GM23338 (cell line): ENCODE measurements at regions not wholly inside any gene's neighbourhood (a gene's known extent, or its start where the extent isn't known, plus 50 kb on each side); places are given as distances from the start of the nearest gene placed in this dataset.

Source experiments
- ATAC-seq: fragments of 200-7000 bp; cut with Tn5 transposase; 3 replicates; pipeline ENCODE4 v1.9.1; 2020
- DNase-seq: peaks from one replicate; pipeline ENCODE4 v3.0.0-alpha.2; 2015; ENCODE audit warnings: low spot score
- H2AFZ ChIP-seq: fragments of 200-600 bp; sonication (generic); 2 replicates; pipeline ENCODE4 v1.8.0; 2016; ENCODE audit warnings: antibody characterized with exemption, mild to moderate bottlenecking, moderate library complexity
- H3F3A ChIP-seq: fragments of 200-600 bp; sonication (generic); replicated peaks from 2 replicates; pipeline ENCODE4 v1.8.0; 2017; ENCODE audit warnings: antibody characterized with exemption, mixed run types, low read depth
- H3K27ac ChIP-seq: fragments of 200-600 bp; sonication (generic); 2 replicates; pipeline ENCODE4 v1.6.1; 2016; ENCODE audit warnings: low read depth
- H3K27me3 ChIP-seq: fragments of 200-600 bp; sonication (generic); 2 replicates; pipeline ENCODE4 v1.8.0; 2016; ENCODE audit warnings: mild to moderate bottlenecking, mixed run types, moderate library complexity; ENCODE audit not compliant: insufficient read depth
- H3K36me3 ChIP-seq: fragments of 200-600 bp; sonication (generic); 2 replicates; pipeline ENCODE4 v1.8.0; 2016; ENCODE audit warnings: mild to moderate bottlenecking; ENCODE audit not compliant: insufficient read depth
- H3K4me1 ChIP-seq: fragments of 200-600 bp; sonication (generic); 2 replicates; pipeline ENCODE4 v1.8.0; 2016; ENCODE audit warnings: mild to moderate bottlenecking, moderate library complexity; ENCODE audit not compliant: insufficient read depth
- H3K4me2 ChIP-seq: fragments of 200-600 bp; sonication (generic); 2 replicates; pipeline ENCODE4 v1.7.1; 2017; ENCODE audit warnings: mixed run types
- H3K4me3 ChIP-seq: fragments of 200-600 bp; sonication (generic); 2 replicates; pipeline ENCODE4 v1.6.1; 2016; ENCODE audit warnings: mixed run types
- H3K79me2 ChIP-seq: fragments of 200-600 bp; sonication (generic); replicated peaks from 2 replicates; pipeline ENCODE4 v1.8.0; 2017; ENCODE audit warnings: mild to moderate bottlenecking; ENCODE audit not compliant: insufficient read depth
- H3K9me2 ChIP-seq: fragments of 200-600 bp; sonication (generic); 2 replicates; pipeline ENCODE4 v1.8.0; 2017; ENCODE audit not compliant: insufficient read depth
- H4K20me1 ChIP-seq: fragments of 200-600 bp; sonication (generic); replicated peaks from 2 replicates; pipeline ENCODE4 v1.8.0; 2017; ENCODE audit warnings: mild to moderate bottlenecking; ENCODE audit not compliant: insufficient read depth
- H3K27ac Mint-ChIP-seq: 2 replicates; pipeline ENCODE4 v1.8.0; 2020; ENCODE audit warnings: inconsistent platforms, mild to moderate bottlenecking, moderate library complexity, mixed read lengths
- H3K27me3 Mint-ChIP-seq: 3 replicates; pipeline ENCODE4 v1.8.0; 2022; ENCODE audit warnings: low read depth, mild to moderate bottlenecking, moderate library complexity, mixed read lengths, inconsistent platforms; ENCODE audit not compliant: insufficient read depth, poor library complexity
- H3K36me3 Mint-ChIP-seq: 3 replicates; pipeline ENCODE4 v1.8.0; 2021; ENCODE audit warnings: low read depth, mild to moderate bottlenecking, inconsistent platforms, moderate library complexity, mixed read lengths
- H3K4me1 Mint-ChIP-seq: 3 replicates; pipeline ENCODE4 v1.8.0; 2020; ENCODE audit warnings: mild to moderate bottlenecking, inconsistent platforms, mixed read lengths
- H3K4me3 Mint-ChIP-seq: 3 replicates; pipeline ENCODE4 v1.8.0; 2021; ENCODE audit warnings: moderate library complexity, mild to moderate bottlenecking, inconsistent platforms, mixed read lengths
- H3K9me3 Mint-ChIP-seq: 3 replicates; pipeline ENCODE4 v1.8.0; 2020; ENCODE audit warnings: moderate library complexity, mild to moderate bottlenecking, inconsistent platforms, mixed read lengths
- CREB1 ChIP-seq: fragments of 250-450 bp; sonication (Bioruptor Pico); IDR thresholded peaks from 2 replicates; pipeline ENCODE4 v1.5.0; 2020; ENCODE audit warnings: low read depth, mild to moderate bottlenecking, moderate library complexity
- CTCF ChIP-seq, 2 experiments: fragments of 200-600 bp in 1 of 2; sonication (generic) in 1 of 2; conservative IDR thresholded peaks; 2 replicates each; pipeline versions ENCODE4 v1.5.1 to v1.6.1; 2016 to 2017; ENCODE audit warnings: antibody characterized with exemption in 2 of 2, low read depth in 2 of 2, mild to moderate bottlenecking in 2 of 2, moderate library complexity in 1 of 2
- ETS1 ChIP-seq: IDR thresholded peaks from 2 replicates; pipeline ENCODE4 v1.6.1; 2016; ENCODE audit warnings: antibody characterized with exemption
- EZH2 ChIP-seq: fragments of 200-600 bp; sonication (generic); IDR thresholded peaks from one replicate; pipeline ENCODE4 v1.8.0; 2017; ENCODE audit warnings: antibody characterized with exemption, mild to moderate bottlenecking, low read depth; ENCODE audit not compliant: unreplicated experiment
- EZH2phosphoT487 ChIP-seq: fragments of 200-600 bp; sonication (generic); IDR thresholded peaks from one replicate; pipeline ENCODE4 v1.8.1; 2018; ENCODE audit warnings: antibody characterized with exemption; ENCODE audit not compliant: unreplicated experiment
- JUNB ChIP-seq: IDR thresholded peaks from one replicate; pipeline ENCODE4 v1.6.1; 2016; ENCODE audit warnings: antibody characterized with exemption; ENCODE audit not compliant: unreplicated experiment
- NANOG ChIP-seq: IDR thresholded peaks from 2 replicates; pipeline ENCODE4 v1.6.1; 2016; ENCODE audit warnings: antibody characterized with exemption, borderline replicate concordance
- POLR2AphosphoS5 ChIP-seq: IDR thresholded peaks from 2 replicates; pipeline ENCODE4 v1.6.1; 2016; ENCODE audit warnings: antibody characterized with exemption, low read depth
- REST ChIP-seq: IDR thresholded peaks from one replicate; pipeline ENCODE4 v1.6.1; 2018; ENCODE audit warnings: antibody characterized with exemption; ENCODE audit not compliant: unreplicated experiment
- STAT1 ChIP-seq: IDR thresholded peaks from one replicate; pipeline ENCODE4 v1.6.1; 2016; ENCODE audit warnings: antibody characterized with exemption; ENCODE audit not compliant: unreplicated experiment
- ZNF331 ChIP-seq: fragments of 250-450 bp; sonication (Bioruptor Pico); IDR thresholded peaks from 2 replicates; pipeline ENCODE4 v1.5.0; 2020; ENCODE audit warnings: low read depth, mild to moderate bottlenecking, moderate library complexity
- ZNF462 ChIP-seq: fragments of 250-450 bp; sonication (Bioruptor Pico); IDR thresholded peaks from 2 replicates; pipeline ENCODE4 v1.5.0; 2020; ENCODE audit warnings: mild to moderate bottlenecking, moderate library complexity

GRCh38 chr11:121887569-121887968, 228.4 kb downstream of the BLID start (continued):
- TF ChIP-seq EZH2 (no peak), ZNF331 (CRISPR knock-in tag) (no peak), CTCF (conservative IDR thresholded peaks at IDR 0.05; ENCODE audit: low read depth in 2 of 2) (no peak), NANOG (no peak), CREB1 (CRISPR knock-in tag) (no peak), EZH2phosphoT487 (no peak), JUNB (no peak)

GRCh38 chr11:121886996-121887395, 229.0 kb downstream of the BLID start:
- H3K27ac Mint-ChIP-seq, result no peak overlapping the region
- Histone ChIP-seq H3K27me3 (no peaks in the 10 kb centered on the region), H3K9me2 (peaks cover 9% of the 10 kb centered on the region), H3K36me3 (no peaks in the 10 kb centered on the region), H3K79me2 (no peaks in the 10 kb centered on the region), H3K4me2 (no peak overlapping the region), H3K4me3 (no peak overlapping the region), H3K27ac (no peak overlapping the region), H3K4me1 (peaks cover 11% of the 10 kb centered on the region; the same call in 1 of the 2 replicates), H4K20me1 (no peaks in the 10 kb centered on the region), H3F3A (no peaks in the 10 kb centered on the region), H2AFZ (peak overlapping the region; percentile 23; the same call in 1 of the 2 replicates)
- peaks cover 2% of the 10 kb centered on the region; the same call in 2 of the 3 replicates for H3K4me1 Mint-ChIP-seq
- no peak overlapping the region for H3K4me3 Mint-ChIP-seq
- no peak for ATAC-seq
- DNase-seq, result no peak
- H3K9me3 Mint-ChIP-seq, result no peaks in the 10 kb centered on the region
- H3K36me3 Mint-ChIP-seq, result no peaks in the 10 kb centered on the region
- H3K27me3 Mint-ChIP-seq, result no peaks in the 10 kb centered on the region
- no peak for TF ChIP-seq ZNF462 (CRISPR knock-in tag)
- TF ChIP-seq EZH2, result no peak
- no peak for TF ChIP-seq NANOG
- TF ChIP-seq STAT1, result no peak
- TF ChIP-seq POLR2AphosphoS5, result no peak
- no peak for TF ChIP-seq ETS1
- TF ChIP-seq EZH2phosphoT487, result no peak
- no peak for TF ChIP-seq REST
- TF ChIP-seq ZNF331 (CRISPR knock-in tag), result no peak
